Suppressor macrophage treated with lipopolysaccharide for 4 hours (primary cell): ENCODE measurements at regions not wholly inside any gene's neighbourhood (a gene's known extent, or its start where the extent isn't known, plus 50 kb on each side); places are given as distances from the start of the nearest gene placed in this dataset.

ENCODE experiments used
- DNase-seq: peaks from one replicate; pipeline ENCODE4 v3.0.0-alpha.2; 2020

DNA sequence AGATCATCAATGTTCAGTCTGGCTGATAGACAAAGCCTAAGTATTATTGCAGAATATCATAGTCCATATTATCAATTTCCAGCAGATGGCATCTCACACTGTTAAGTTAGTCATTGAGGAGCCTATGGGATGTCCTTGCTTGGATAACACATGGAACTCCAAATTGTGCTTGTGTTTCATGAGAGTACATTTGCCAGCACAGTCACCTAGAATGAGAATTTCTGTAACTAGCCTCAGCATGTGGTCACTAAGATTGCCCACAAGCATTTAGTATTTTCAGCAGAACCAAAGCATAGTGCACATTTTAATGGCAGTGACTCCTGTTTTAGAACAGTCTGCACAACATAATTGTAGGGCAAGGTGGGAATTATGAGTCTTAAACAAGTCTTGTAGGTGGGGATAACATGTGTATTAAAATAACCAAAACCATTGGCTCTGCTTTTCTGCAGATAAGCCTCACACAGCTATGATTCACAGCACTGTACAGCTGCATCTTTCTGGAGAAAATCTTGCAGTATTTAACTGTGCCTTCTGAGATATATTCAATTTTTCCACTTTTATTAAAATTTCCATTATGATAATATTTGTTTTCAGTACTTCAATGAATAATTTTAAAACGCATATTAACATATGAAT is 882.8 kb upstream of the SOX9 start:
- DNase-seq, result no peak

DNA sequence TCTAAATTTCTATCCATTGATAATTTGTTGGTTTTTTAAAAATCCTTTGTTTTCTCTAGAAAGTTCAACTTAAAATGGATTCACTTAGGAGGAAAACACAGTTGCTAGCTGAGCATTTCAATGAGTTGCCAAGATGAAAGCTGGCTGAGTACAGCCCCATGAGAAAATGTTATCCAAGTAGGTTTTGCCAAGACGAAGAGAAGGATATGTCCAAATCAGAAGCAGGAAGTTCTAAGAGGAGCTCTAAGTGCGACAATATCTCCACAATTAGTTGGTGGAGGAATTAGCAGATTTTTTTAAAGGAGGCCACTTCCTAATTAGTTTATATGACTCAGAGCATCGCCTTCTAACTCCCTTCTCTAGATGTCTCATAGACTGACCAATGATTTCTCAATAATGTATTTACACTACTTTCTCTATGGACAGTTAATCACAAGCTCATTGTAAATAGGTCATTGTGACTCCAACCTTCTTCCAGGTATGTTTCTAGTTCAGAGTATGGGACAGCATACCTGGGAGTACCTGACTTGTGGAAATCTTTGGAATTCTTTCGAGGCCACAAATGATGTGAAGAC is 873.3 kb upstream of the SOX9 start:
- DNase-seq, result no peak

- DNase-seq, result no peak
Observed at GRCh38 chr17:71251276-71251675, 869.5 kb upstream of the SOX9 start.

DNA sequence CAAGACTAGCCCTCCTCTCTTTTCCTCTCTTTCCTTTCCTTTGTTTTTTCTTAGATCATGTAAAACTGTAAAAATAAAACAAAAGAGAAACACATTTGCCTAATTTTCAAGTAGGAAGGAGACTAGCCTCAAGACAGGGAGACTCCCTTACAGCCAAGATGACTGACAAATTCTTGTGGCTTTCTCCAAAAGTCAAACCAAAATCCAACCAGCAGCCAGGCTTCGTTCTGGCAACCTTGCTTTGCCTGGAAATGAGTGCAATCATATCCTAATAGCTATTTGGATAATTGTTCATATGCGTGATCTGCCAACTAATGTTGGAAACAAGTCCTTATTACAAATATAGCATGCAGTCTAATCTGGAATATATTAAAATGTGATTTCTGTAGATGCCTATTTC is 868.9 kb upstream of the SOX9 start:
- no peak for DNase-seq

DNA sequence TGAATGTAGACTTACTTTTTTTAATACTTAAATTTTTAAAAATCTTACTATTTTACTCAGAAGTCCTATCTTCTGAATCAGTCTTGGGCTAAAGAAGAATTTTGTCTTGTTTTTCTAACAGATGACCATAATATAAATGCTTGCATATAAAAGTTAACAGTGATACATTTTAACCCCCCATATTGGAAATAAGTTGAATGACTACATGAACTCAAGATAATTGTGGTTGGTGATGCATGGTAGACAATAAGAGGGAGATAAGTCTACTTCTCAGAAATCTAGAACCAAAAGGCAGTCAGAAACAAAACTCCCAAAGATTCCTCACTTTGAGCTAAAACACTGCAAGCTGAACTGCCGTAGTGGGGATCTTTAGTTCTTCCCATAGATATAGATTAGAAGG is 868.4 kb upstream of the SOX9 start:
- no peak for DNase-seq

GRCh38 chr17:71257096-71257495 is 863.7 kb upstream of the SOX9 start:
- no peak for DNase-seq

DNA sequence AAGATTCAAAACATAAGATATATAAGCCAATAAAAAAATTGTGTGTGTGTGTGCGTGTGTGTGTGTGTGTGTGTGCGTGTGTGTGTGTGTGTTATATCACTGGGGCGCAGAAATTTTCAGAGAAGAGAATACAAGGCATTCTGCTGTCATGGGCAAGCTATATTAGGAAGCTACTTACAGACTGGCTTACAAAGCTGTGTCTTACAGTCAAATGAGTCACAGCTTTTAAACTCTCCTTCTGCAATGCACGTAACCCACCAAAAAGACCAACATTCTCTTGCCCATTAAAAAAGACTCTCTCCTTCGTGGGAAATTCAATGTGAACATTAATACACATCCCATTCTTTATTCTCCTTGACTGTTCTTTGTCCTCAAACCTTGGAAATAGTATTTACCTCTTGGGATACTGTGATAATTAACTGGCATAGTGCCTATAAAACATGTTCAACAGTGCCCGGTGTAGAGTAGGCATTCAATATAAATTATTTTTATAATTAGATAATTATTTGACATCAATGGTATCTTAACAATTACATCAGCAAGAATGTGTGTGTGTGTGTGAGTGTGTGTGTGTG is 860.4 kb upstream of the SOX9 start:
- no peak for DNase-seq

- no peak for DNase-seq
Observed at GRCh38 chr17:71262586-71262985, 858.2 kb upstream of the SOX9 start.

GRCh38 chr17:71267668-71268067 is 853.2 kb upstream of the SOX9 start:
- DNase-seq, result no peak

DNA sequence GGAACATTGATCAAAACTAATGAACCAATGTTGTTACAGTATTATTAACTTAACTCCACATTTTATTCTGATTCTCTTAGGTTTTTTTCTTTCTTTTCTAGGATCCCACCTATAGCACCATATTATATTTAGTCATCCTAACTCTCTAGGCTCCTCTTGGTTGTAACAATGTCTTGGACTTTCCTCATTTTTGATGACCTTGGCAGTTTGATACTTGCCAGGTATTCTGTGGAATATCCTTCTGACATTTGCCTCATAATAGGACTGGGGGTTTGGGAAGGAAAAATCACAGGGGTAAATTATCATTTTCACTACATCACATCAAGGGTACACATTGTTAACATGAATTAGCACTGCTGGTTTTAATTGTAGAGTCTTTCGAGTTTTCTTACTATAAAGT is 851.6 kb upstream of the SOX9 start:
- no peak for DNase-seq

- no peak for DNase-seq
Observed at GRCh38 chr17:71273441-71273840, 847.4 kb upstream of the SOX9 start.

GRCh38 chr17:71276079-71276478 is 844.7 kb upstream of the SOX9 start:
- DNase-seq, result no peak

GRCh38 chr17:71283486-71283885 is 837.3 kb upstream of the SOX9 start:
- no peak for DNase-seq

DNA sequence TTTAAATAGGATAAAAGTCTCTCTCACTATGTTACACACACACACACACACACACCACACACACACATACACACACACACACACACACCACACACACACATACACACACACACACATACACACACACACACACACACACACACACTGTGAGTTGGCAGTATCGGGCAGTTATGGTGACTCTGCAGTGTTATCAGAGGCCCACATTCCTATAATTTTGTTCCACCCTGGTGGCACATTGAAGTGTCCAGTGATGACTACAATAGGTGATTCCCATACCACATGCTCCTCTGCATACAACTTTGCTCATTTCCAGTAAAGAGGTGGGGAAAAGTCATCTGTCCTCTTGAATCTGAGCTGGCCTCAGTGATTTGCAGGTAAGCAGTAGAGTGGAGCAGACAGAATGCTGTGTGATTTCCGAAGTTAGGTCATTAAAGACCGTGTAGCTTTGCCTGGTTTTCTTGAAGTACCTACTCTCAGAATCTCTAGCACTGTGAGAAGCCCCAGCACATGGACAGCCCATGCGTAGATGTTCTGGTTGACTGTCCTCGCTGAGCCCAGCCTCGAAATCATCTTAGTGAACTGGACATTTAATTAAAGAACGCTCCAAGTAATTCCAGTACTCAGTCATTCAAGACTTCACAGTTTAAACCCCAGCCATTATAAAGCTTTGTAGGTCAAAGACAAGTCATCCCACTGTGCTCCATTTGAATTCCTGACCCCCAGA is 836.6 kb upstream of the SOX9 start:
- DNase-seq, result no peak

DNA sequence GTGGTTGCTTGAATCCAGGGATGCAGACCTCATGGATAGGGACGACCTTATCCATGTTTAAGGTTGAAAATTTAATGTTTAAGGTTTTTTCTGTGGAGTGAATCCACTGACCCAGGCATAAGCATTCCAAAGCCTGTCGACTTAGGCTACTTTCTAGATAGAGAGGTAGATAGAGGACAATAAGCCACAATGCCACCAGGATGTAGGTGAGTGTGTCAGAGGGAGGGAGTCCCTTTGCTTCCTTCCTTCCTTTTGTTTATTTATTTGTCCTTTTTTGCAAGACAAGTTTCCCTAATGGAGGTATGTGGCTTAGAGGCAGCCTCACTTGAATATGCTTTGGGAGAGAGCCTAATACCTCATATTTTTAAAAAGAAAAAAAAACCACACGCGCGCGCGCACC is 834.2 kb upstream of the SOX9 start:
- no peak for DNase-seq

GRCh38 chr17:71287071-71287823 is 833.6 kb upstream of the SOX9 start:
- no peak for DNase-seq

GRCh38 chr17:71292006-71292405 is 828.8 kb upstream of the SOX9 start:
- DNase-seq, result no peak

DNA sequence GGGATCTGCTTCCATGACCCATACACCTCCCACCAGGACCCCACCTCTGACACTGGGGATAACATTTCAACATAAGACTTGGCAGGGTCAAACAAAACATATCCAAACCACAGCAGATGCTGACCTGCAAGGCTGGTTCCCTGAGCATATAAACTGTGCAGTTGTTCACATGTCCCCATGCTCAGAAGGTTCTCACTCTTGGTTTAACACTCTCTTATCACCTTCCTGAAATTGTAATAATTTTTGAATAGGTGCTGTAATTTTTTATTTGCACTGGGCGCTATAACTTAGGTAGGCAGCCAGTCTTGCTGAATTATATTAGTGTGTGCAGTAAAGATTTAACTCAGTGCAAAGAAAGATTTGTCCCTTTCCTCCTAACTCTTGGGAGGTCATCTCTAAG is 824.8 kb upstream of the SOX9 start:
- DNase-seq, result no peak

- no peak for DNase-seq
Observed at GRCh38 chr17:71301063-71301462, 819.8 kb upstream of the SOX9 start.

DNA sequence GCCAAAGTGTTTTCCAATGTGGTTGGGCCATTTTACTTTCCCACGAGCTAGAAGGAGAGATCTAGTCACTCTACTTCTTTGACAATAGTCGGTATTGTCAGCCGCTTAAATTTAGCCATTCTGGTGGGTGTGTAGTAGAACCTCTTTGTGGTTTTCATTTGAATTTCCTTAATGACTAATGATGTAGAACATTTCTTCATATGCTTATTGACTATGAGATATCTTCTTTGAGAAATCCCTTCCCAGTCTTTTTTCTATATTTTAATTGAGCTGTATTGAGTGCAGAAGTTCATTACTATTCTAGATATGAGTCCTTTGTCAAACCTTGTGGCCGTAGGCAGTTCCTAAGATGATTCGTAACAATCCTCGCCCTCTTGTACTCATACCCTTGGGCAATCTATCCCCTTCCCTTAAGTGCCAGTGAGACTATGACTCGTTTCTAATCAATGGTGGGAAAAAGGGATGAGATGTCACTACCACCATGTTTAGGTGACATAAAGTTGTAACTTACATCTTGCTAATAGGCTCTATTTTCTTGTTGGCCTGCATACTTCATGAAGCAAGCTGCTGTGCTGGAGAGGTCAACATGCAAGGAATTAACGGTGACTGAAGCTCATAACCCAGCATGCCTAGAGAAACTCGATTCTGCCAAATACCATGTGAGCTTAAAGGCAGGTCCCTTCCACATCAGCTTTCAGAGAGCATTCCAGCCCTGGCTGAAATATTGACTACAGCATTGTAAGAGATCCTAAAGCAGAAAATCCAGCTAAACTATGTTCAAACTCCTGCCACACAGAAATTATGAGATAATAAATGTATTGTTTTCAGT is 817.9 kb upstream of the SOX9 start:
- no peak for DNase-seq

GRCh38 chr17:71304498-71305158 is 816.2 kb upstream of the SOX9 start:
- no peak for DNase-seq

DNA sequence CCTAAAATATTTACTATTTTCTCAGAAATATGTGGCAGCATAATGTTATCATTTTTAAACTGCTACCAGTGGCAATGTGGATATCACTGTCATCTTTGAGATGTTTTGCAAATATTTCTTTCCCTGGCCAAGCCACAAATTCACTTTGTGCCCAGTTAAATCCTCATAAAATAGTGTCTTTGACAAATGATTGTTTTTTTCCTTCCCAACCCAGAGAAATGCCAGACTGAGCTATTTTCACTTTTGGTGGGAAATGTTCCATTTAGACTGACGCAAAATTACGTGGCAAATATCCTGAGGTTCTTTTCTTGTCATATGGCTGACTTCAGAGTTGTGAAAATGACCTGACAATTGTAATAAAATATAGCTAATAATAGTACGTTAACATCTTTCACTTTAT is 807.0 kb upstream of the SOX9 start:
- no peak for DNase-seq
